Inflammatory macrophage treated with lipopolysaccharide for 4 hours (primary cell): ENCODE measurements at regions not wholly inside any gene's neighbourhood (a gene's known extent, or its start where the extent isn't known, plus 50 kb on each side); places are given as distances from the start of the nearest gene placed in this dataset.

Experiments
- DNase-seq: peaks from one replicate; pipeline ENCODE4 v3.0.0-alpha.2; 2020

- no peak for DNase-seq
These were observed 192.9 kb upstream of the TBL1X start for GRCh38 chrX:9271789-9272525.

GRCh38 chrX:9273744-9274143 is 191.1 kb upstream of the TBL1X start:
- no peak for DNase-seq

- DNase-seq: peak; percentile 18
These were observed 186.2 kb upstream of the TBL1X start for GRCh38 chrX:9278475-9279233.

GRCh38 chrX:9279234-9279544 is 185.7 kb upstream of the TBL1X start:
- DNase-seq: peak; percentile 73

- DNase-seq: no peak
These were observed 184.0 kb upstream of the TBL1X start for GRCh38 chrX:9280831-9281230.

- DNase-seq: peak; percentile 75
These were observed 182.5 kb upstream of the TBL1X start for GRCh38 chrX:9282325-9282724.

GRCh38 chrX:9285342-9285771 is 179.5 kb upstream of the TBL1X start:
- peak; percentile 71 for DNase-seq

GRCh38 chrX:9286234-9286633 is 178.6 kb upstream of the TBL1X start:
- peak; percentile 71 for DNase-seq

GRCh38 chrX:9291629-9292028 is 173.2 kb upstream of the TBL1X start:
- no peak for DNase-seq

- DNase-seq: no peak
These were observed 171.8 kb upstream of the TBL1X start for GRCh38 chrX:9293051-9293496.

- DNase-seq: no peak
These were observed 171.0 kb upstream of the TBL1X start for GRCh38 chrX:9293903-9294302.

- peak; percentile 66 for DNase-seq
These were observed 169.3 kb upstream of the TBL1X start for GRCh38 chrX:9295551-9295950.

- DNase-seq: peak; percentile 53
These were observed 166.6 kb upstream of the TBL1X start for GRCh38 chrX:9298221-9298620.

- DNase-seq: peak; percentile 36
These were observed 165.2 kb upstream of the TBL1X start for GRCh38 chrX:9299681-9300080.

GRCh38 chrX:9301836-9302235 is 163.0 kb upstream of the TBL1X start:
- DNase-seq: no peak

- DNase-seq: no peak
These were observed 162.5 kb upstream of the TBL1X start for GRCh38 chrX:9302381-9302780.

- DNase-seq: no peak
These were observed 156.4 kb upstream of the TBL1X start for GRCh38 chrX:9308426-9308825.

- no peak for DNase-seq
These were observed 154.2 kb upstream of the TBL1X start for GRCh38 chrX:9310616-9311015.

GRCh38 chrX:9311421-9312160 is 153.3 kb upstream of the TBL1X start:
- DNase-seq: peak; percentile 5

GRCh38 chrX:9312922-9313867 is 151.7 kb upstream of the TBL1X start:
- peak; percentile 42 for DNase-seq

GRCh38 chrX:9315086-9315485 is 149.8 kb upstream of the TBL1X start:
- no peak for DNase-seq

- peak; percentile 72 for DNase-seq
These were observed 148.8 kb upstream of the TBL1X start for GRCh38 chrX:9316096-9316495.

GRCh38 chrX:9317176-9317575 is 147.7 kb upstream of the TBL1X start:
- DNase-seq: peak; percentile 41
